OCI-LY1 (cell line): ENCODE measurements at regions not wholly inside any gene's neighbourhood (a gene's known extent, or its start where the extent isn't known, plus 50 kb on each side); places are given as distances from the start of the nearest gene placed in this dataset.

Experiments
- EZH2 ChIP-seq: fragments of 200-600 bp; sonication (generic), shearing (Covaris generic); IDR thresholded peaks from 2 replicates; pipeline ENCODE4 v1.8.0; 2017; ENCODE audit warnings: borderline replicate concordance, mixed run types, mild to moderate bottlenecking, antibody characterized with exemption, low read length, moderate library complexity, mixed read lengths
- TF ChIP-seq, protein P1 (sequence below): fragments of 200-600 bp; sonication (generic), shearing (Covaris generic); IDR thresholded peaks from 2 replicates; pipeline ENCODE4 v1.5.1; 2017; ENCODE audit warnings: mild to moderate bottlenecking, antibody characterized with exemption, low read length, moderate library complexity, mixed read lengths

DNA sequence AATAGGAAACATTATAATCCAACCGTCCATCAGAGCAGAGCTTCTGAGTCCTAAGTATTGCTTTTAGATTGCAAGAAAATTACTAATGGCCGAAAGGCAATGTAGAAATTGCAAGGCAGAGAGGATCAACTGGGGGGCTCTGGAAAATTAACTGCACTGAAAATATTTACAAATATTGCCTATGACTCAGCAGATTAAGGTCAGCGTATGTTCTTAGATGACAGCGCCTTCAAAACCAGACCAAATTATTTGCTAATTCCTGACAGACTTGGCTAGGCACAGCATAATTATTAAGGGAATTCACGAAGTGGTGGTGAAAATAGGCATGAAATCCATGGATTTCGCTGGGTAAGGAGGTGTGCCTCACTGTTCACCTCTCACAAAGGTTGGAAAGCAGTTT lies 947.7 kb downstream of the TUSC7 start:
- TF ChIP-seq, protein P1, sequence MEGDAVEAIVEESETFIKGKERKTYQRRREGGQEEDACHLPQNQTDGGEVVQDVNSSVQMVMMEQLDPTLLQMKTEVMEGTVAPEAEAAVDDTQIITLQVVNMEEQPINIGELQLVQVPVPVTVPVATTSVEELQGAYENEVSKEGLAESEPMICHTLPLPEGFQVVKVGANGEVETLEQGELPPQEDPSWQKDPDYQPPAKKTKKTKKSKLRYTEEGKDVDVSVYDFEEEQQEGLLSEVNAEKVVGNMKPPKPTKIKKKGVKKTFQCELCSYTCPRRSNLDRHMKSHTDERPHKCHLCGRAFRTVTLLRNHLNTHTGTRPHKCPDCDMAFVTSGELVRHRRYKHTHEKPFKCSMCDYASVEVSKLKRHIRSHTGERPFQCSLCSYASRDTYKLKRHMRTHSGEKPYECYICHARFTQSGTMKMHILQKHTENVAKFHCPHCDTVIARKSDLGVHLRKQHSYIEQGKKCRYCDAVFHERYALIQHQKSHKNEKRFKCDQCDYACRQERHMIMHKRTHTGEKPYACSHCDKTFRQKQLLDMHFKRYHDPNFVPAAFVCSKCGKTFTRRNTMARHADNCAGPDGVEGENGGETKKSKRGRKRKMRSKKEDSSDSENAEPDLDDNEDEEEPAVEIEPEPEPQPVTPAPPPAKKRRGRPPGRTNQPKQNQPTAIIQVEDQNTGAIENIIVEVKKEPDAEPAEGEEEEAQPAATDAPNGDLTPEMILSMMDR: no peak
- TF ChIP-seq EZH2: no peak
